Spleen (tissue), 11 donors: ENCODE measurements at regions not wholly inside any gene's neighbourhood (a gene's known extent, or its start where the extent isn't known, plus 50 kb on each side); places are given as distances from the start of the nearest gene placed in this dataset.

Experiments used
- DNase-seq: peaks from one replicate; pipeline ENCODE4 v3.0.0-alpha.2; 2020
- H3K27ac ChIP-seq, 8 donors: fragments of 200-600 bp; sonication (generic) in 7 of 8; 1 replicate in 4 of 8; 2 replicates in 4 of 8; pipeline versions ENCODE4 v1.5.0 to v1.8.0; 2016 to 2021; ENCODE audit warnings: inconsistent platforms in 4 of 8, mild to moderate bottlenecking in 4 of 8, moderate library complexity in 1 of 8
- H3K27me3 ChIP-seq, 7 donors: fragments of 200-600 bp; sonication (generic) in 6 of 7; replicated peaks in 1 of 7; 1 replicate in 4 of 7; 2 replicates in 3 of 7; pipeline versions ENCODE4 v1.5.0 to v1.8.0; 2016 to 2021; ENCODE audit warnings: inconsistent platforms in 3 of 7, mild to moderate bottlenecking in 1 of 7
- H3K36me3 ChIP-seq, 6 donors: fragments of 200-600 bp; sonication (generic) in 5 of 6; 1 replicate in 4 of 6; 2 replicates in 2 of 6; pipeline versions ENCODE4 v1.5.0 to v1.8.0; 2016 to 2021; ENCODE audit warnings: inconsistent platforms in 2 of 6
- H3K4me1 ChIP-seq, 6 donors: fragments of 200-600 bp; sonication (generic) in 5 of 6; 1 replicate in 3 of 6; 2 replicates in 3 of 6; pipeline versions ENCODE4 v1.5.0 to v1.8.0; 2016 to 2021; ENCODE audit warnings: inconsistent platforms in 3 of 6
- H3K4me3 ChIP-seq, 8 donors: fragments of 200-600 bp; sonication (generic) in 7 of 8; 1 replicate in 4 of 8; 2 replicates in 4 of 8; pipeline versions ENCODE4 v1.5.0 to v1.8.0; 2016 to 2021; ENCODE audit warnings: inconsistent platforms in 4 of 8, mild to moderate bottlenecking in 4 of 8, moderate library complexity in 2 of 8
- H3K9me3 ChIP-seq, 8 donors: fragments of 200-600 bp; sonication (generic) in 7 of 8; 1 replicate in 4 of 8; 2 replicates in 4 of 8; pipeline versions ENCODE4 v1.5.0 to v1.8.0; 2016 to 2021; ENCODE audit warnings: inconsistent platforms in 4 of 8
- CTCF ChIP-seq, 11 experiments: fragments of 200-600 bp in 7 of 11; fragments of 450-650 bp in 4 of 11; sonication (generic) in 4 of 11; IDR thresholded peaks in 8 of 11; conservative IDR thresholded peaks in 3 of 11; 1 replicate in 7 of 11; 2 replicates in 4 of 11; pipeline versions ENCODE4 v1.4.0 to v1.8.0; 2016 to 2021; ENCODE audit warnings: antibody characterized with exemption in 11 of 11, inconsistent platforms in 4 of 11, mild to moderate bottlenecking in 1 of 11
- POLR2A ChIP-seq, 3 donors: fragments of 450-650 bp; IDR thresholded peaks; one replicate each; pipeline ENCODE4 v1.5.1; 2017; ENCODE audit warnings: antibody characterized with exemption in 3 of 3, mild to moderate bottlenecking in 1 of 3
- POLR2AphosphoS5 ChIP-seq, 3 donors: sonication (generic); formaldehyde crosslinking; IDR thresholded peaks; one replicate each; pipeline ENCODE4 v1.5.1; 2017; ENCODE audit warnings: antibody characterized with exemption in 3 of 3
- WGBS, 5 donors: extraction: QIAGEN DNeasy Blood & Tissue Kit in 3 of 5; methylation state at CpG; one replicate each; pipeline versions ENCODE4 v1.1.5 to v1.1.7; 2013 to 2018; 5-methylcytosine and 5-hydroxymethylcytosine counted together
- intact Hi-C: fragments of 100-400 bp; cut with DNase I; formaldehyde crosslinking; loops from one replicate; pipeline ENCODE4 v1.15.0; 2023; ENCODE audit warnings: low total_unique reads
- donor health status: healthy with polysubstance abuse.
- donor health status: DM: no; HTN: no; CAD: no; lungs with moderate emphysema.
- donor health status: DM: no; HTN: no; CAD: no.
- donor health status: Bipolar disorder and iron deficiency.
- donor health status: healthy.
- donor health status: DM: no; HTN: no; CAD: no.
- donor health status: DM: yes; HTN: yes; CAD: no.

- Histone ChIP-seq H3K36me3 (no peaks in the 10 kb centered on the region), H3K4me1 (no peaks in the 10 kb centered on the region), H3K27me3 (no peaks in the 10 kb centered on the region), H3K9me3 (peaks cover 0 to 3% (median 0%) of the 10 kb centered on the region in 8 donors), H3K4me3 (no peak overlapping the region), H3K27ac (no peak overlapping the region)
- no peak for TF ChIP-seq POLR2AphosphoS5 (IDR thresholded peaks at IDR 0.05)
- TF ChIP-seq POLR2A (IDR thresholded peaks at IDR 0.05): no peak
- no peak for TF ChIP-seq CTCF (IDR thresholded peaks at IDR 0.05 in 8 of 11, conservative IDR thresholded peaks at IDR 0.05 in 3 of 11)
- no peak for DNase-seq
- intact Hi-C loops: no loop called here
- WGBS, 5 donors: 87 to 93% (median 92%) methylated on average over 2 of the region's 2 CpGs
Observed at GRCh38 chr3:83882701-83883100, 1076.1 kb upstream of the CADM2 start.

- Histone ChIP-seq H3K27ac (no peak overlapping the region), H3K27me3 (no peaks in the 10 kb centered on the region), H3K4me3 (no peak overlapping the region), H3K4me1 (no peaks in the 10 kb centered on the region), H3K9me3 (no peaks in the 10 kb centered on the region), H3K36me3 (no peaks in the 10 kb centered on the region)
- DNase-seq: no peak
- 84 to 98% (median 95%) methylated on average over 1 of the region's 1 CpG for WGBS, 5 donors
- intact Hi-C loops: no loop called here
- TF ChIP-seq CTCF (IDR thresholded peaks at IDR 0.05 in 8 of 11, conservative IDR thresholded peaks at IDR 0.05 in 3 of 11): no peak
- TF ChIP-seq POLR2AphosphoS5 (IDR thresholded peaks at IDR 0.05): no peak
- no peak for TF ChIP-seq POLR2A (IDR thresholded peaks at IDR 0.05)
Observed at GRCh38 chr3:83890039-83890762, 1068.6 kb upstream of the CADM2 start.

- H3K4me3 ChIP-seq: no peak overlapping the region
- WGBS, 5 donors: 74 to 94% (median 81%) methylated on average over 2 of the region's 2 CpGs
- no peaks in the 10 kb centered on the region for H3K4me1 ChIP-seq
- no peaks in the 10 kb centered on the region for H3K27me3 ChIP-seq
- no peaks in the 10 kb centered on the region for H3K9me3 ChIP-seq
- H3K36me3 ChIP-seq: no peaks in the 10 kb centered on the region
- TF ChIP-seq POLR2A (IDR thresholded peaks at IDR 0.05): no peak
- TF ChIP-seq CTCF (IDR thresholded peaks at IDR 0.05 in 8 of 11, conservative IDR thresholded peaks at IDR 0.05 in 3 of 11): no peak
- no peak for TF ChIP-seq POLR2AphosphoS5 (IDR thresholded peaks at IDR 0.05)
- intact Hi-C loops: no loop called here
- H3K27ac ChIP-seq: no peak overlapping the region
- DNase-seq: no peak
Observed at GRCh38 chr3:83890763-83891135, 1068.0 kb upstream of the CADM2 start.

GRCh38 chr3:83894223-83894622, 1064.6 kb upstream of the CADM2 start:
- Histone ChIP-seq H3K4me3 (no peak overlapping the region), H3K4me1 (no peaks in the 10 kb centered on the region), H3K36me3 (no peaks in the 10 kb centered on the region), H3K27me3 (no peaks in the 10 kb centered on the region), H3K27ac (no peak overlapping the region), H3K9me3 (peaks cover 0 to 7% (median 0%) of the 10 kb centered on the region in 8 donors)
- 56 to 76% (median 61%) methylated on average over 2 of the region's 2 CpGs for WGBS, 5 donors
- intact Hi-C loops: no loop called here
- TF ChIP-seq POLR2AphosphoS5 (IDR thresholded peaks at IDR 0.05) (no peak), POLR2A (IDR thresholded peaks at IDR 0.05) (no peak), CTCF (IDR thresholded peaks at IDR 0.05 in 8 of 11, conservative IDR thresholded peaks at IDR 0.05 in 3 of 11) (no peak)
- DNase-seq: no peak
